IMR-90 (cell line): ENCODE measurements at regions not wholly inside any gene's neighbourhood (a gene's known extent, or its start where the extent isn't known, plus 50 kb on each side); places are given as distances from the start of the nearest gene placed in this dataset.

Experiments
- ATAC-seq: fragments of 200-7000 bp; cut with Tn5 transposase; 2 replicates; pipeline ENCODE4 v1.9.1; 2020; ENCODE audit warnings: low read depth, mild to moderate bottlenecking, moderate library complexity
- BruUV-seq: library from RNA; stranded (reverse); fragments of 400-500 nt; replicated peaks from 2 replicates; lab custom pipeline; 2021; lab: Mats Ljungman, UMichigan
- CTCF ChIA-PET: fragments of 300-600 bp; formaldehyde crosslinking; extraction: SDS; loops from one replicate; lab custom pipeline; 2021; ENCODE audit warnings: antibody characterized with exemption; lab: Yijun Ruan, JAX
- POLR2A ChIA-PET: fragments of 300-600 bp; sonication (Branson Sonifier 250); formaldehyde crosslinking; loops from one replicate; lab custom pipeline; 2022; ENCODE audit warnings: antibody characterized with exemption; ENCODE audit not compliant: unreplicated experiment; lab: Charles Lee
- DNase-seq: peaks from one replicate; pipeline ENCODE4 v3.0.0; 2013
- H2AFZ ChIP-seq: replicated peaks from 2 replicates; pipeline ENCODE3; 2013; ENCODE audit warnings: low read length, mild to moderate bottlenecking; ENCODE audit not compliant: poor library complexity
- H2AK5ac ChIP-seq: 2 replicates; pipeline ENCODE4 v1.6.1; 2013; ENCODE audit warnings: low read depth, low read length, inconsistent platforms
- H2AK9ac ChIP-seq: replicated peaks from 2 replicates; pipeline ENCODE3; 2013; ENCODE audit warnings: mild to moderate bottlenecking, low read depth, low read length, moderate library complexity; ENCODE audit not compliant: poor library complexity
- H2BK120ac ChIP-seq: 2 replicates; pipeline ENCODE4 v1.6.1; 2013; ENCODE audit warnings: low read depth, low read length, inconsistent platforms
- H2BK15ac ChIP-seq: 3 replicates; pipeline ENCODE4 v1.6.1; 2013; ENCODE audit warnings: low read depth, low read length, inconsistent platforms
- H2BK20ac ChIP-seq: 2 replicates; pipeline ENCODE4 v1.6.1; 2013; ENCODE audit warnings: low read depth, mild to moderate bottlenecking, inconsistent platforms, low read length, moderate library complexity
- H2BK5ac ChIP-seq: 2 replicates; pipeline ENCODE4 v1.6.1; 2013; ENCODE audit warnings: mild to moderate bottlenecking, low read depth, low read length, inconsistent platforms; ENCODE audit not compliant: poor library complexity, severe bottlenecking
- H3K14ac ChIP-seq: replicated peaks from 2 replicates; pipeline ENCODE4 v1.6.1; 2013; ENCODE audit warnings: low read depth, low read length, inconsistent platforms
- H3K18ac ChIP-seq: 2 replicates; pipeline ENCODE4 v1.6.1; 2013; ENCODE audit warnings: low read depth, low read length, control low read depth
- H3K23ac ChIP-seq: 2 replicates; pipeline ENCODE4 v1.6.1; 2013; ENCODE audit warnings: low read depth, low read length, inconsistent platforms
- H3K27ac ChIP-seq: 2 replicates; pipeline ENCODE4 v1.5.1; 2013; ENCODE audit warnings: mild to moderate bottlenecking, control low read depth, low read length; ENCODE audit not compliant: insufficient read depth
- H3K27me3 ChIP-seq: 2 replicates; pipeline ENCODE4 v1.6.1; 2013; ENCODE audit warnings: low read length; ENCODE audit not compliant: control insufficient read depth, insufficient read depth
- H3K36me3 ChIP-seq: 2 replicates; pipeline ENCODE4 v1.6.1; 2013; ENCODE audit warnings: low read length, mixed read lengths; ENCODE audit not compliant: control insufficient read depth, insufficient read depth
- H3K4ac ChIP-seq: 2 replicates; pipeline ENCODE4 v1.6.1; 2013; ENCODE audit warnings: low read depth, low read length, inconsistent platforms
- H3K4me1 ChIP-seq: 2 replicates; pipeline ENCODE4 v1.6.1; 2013; ENCODE audit warnings: low read length, mixed read lengths; ENCODE audit not compliant: control insufficient read depth, insufficient read depth
- H3K4me2 ChIP-seq: 2 replicates; pipeline ENCODE4 v1.6.1; 2013; ENCODE audit warnings: low read depth, mild to moderate bottlenecking, control low read depth, low read length, moderate library complexity
- H3K4me3 ChIP-seq: 2 replicates; pipeline ENCODE4 v1.5.1; 2013; ENCODE audit warnings: low read depth, mild to moderate bottlenecking, control low read depth, low read length, moderate library complexity; ENCODE audit not compliant: insufficient read depth
- H3K56ac ChIP-seq: 2 replicates; pipeline ENCODE4 v1.6.1; 2013; ENCODE audit warnings: low read length, inconsistent platforms; ENCODE audit not compliant: insufficient read depth; ENCODE audit errors: extremely low read depth
- H3K79me1 ChIP-seq, 2 experiments: 2 replicates each; pipeline ENCODE4 v1.6.1; 2013; ENCODE audit warnings: low read length in 2 of 2, inconsistent platforms in 1 of 2, low read depth in 1 of 2
- H3K9ac ChIP-seq: 2 replicates; pipeline ENCODE4 v1.6.1; 2013; ENCODE audit warnings: low read depth, low read length, control low read depth
- H3K9me1 ChIP-seq: 2 replicates; pipeline ENCODE4 v1.6.1; 2013; ENCODE audit warnings: low read length, inconsistent platforms; ENCODE audit not compliant: insufficient read depth
- H3K9me3 ChIP-seq: 2 replicates; pipeline ENCODE4 v1.6.1; 2013; ENCODE audit warnings: low read length; ENCODE audit not compliant: control insufficient read depth, insufficient read depth
- H4K20me1 ChIP-seq: 2 replicates; pipeline ENCODE4 v1.6.1; 2013; ENCODE audit warnings: low read length, inconsistent platforms; ENCODE audit not compliant: insufficient read depth
- H4K5ac ChIP-seq: 2 replicates; pipeline ENCODE4 v1.6.1; 2013; ENCODE audit warnings: mild to moderate bottlenecking, low read depth, low read length, control low read depth
- H4K8ac ChIP-seq, 2 experiments: 2 replicates each; pipeline ENCODE4 v1.6.1; 2013; ENCODE audit warnings: low read depth in 2 of 2, low read length in 2 of 2, control low read depth in 1 of 2, inconsistent platforms in 1 of 2
- H4K91ac ChIP-seq: 2 replicates; pipeline ENCODE4 v1.6.1; 2013; ENCODE audit warnings: low read depth, low read length, inconsistent platforms; ENCODE audit not compliant: insufficient read depth
- FOS ChIP-seq: fragments of 150-350 bp; IDR thresholded peaks from 2 replicates; pipeline ENCODE4 v1.6.1; 2016; ENCODE audit warnings: low read depth, low read length
- NFE2L2 ChIP-seq: fragments of 150-350 bp; IDR thresholded peaks from 2 replicates; pipeline ENCODE4 v1.6.1; 2016; ENCODE audit warnings: low read depth, mild to moderate bottlenecking, low read length
- POLR2A ChIP-seq: IDR thresholded peaks from 2 replicates; pipeline ENCODE4 v1.6.1; 2012; ENCODE audit warnings: mild to moderate bottlenecking, low read depth, low read length
- RAD21 ChIP-seq: IDR thresholded peaks from 2 replicates; pipeline ENCODE4 v1.6.1; 2012; ENCODE audit warnings: low read length, improper control_type of control experiment
- SMC3 ChIP-seq: fragments of 150-350 bp; IDR thresholded peaks from 2 replicates; pipeline ENCODE4 v1.6.1; 2016; ENCODE audit warnings: low read depth, mild to moderate bottlenecking, antibody characterized with exemption, low read length, moderate library complexity
- WGBS, 2 experiments: methylation state at CpG; one replicate each; pipeline versions ENCODE4 v1.1.5 to v1.1.7; 2013; ENCODE audit warnings: missing lambda C conversion rate in 2 of 2; ENCODE audit not compliant: insufficient read length in 1 of 2; ENCODE audit errors: extremely low coverage in 2 of 2; 5-methylcytosine and 5-hydroxymethylcytosine counted together
- dilution Hi-C: fragments of 300-500 bp; cut with HindIII; formaldehyde crosslinking; loops from one replicate; pipeline ENCODE4 v1.14.3; 2018; ENCODE audit warnings: low sequenced_read_pairs; ENCODE audit not compliant: unreplicated experiment
- in situ Hi-C: fragments of 300-500 bp; cut with MboI; formaldehyde crosslinking; loops from 3 replicates; pipeline ENCODE4 v1.14.3; 2019; ENCODE audit warnings: low sequenced_read_pairs, inconsistent platforms, mixed read lengths
- intact Hi-C: fragments of 100-400 bp; cut with micrococcal nuclease; formaldehyde crosslinking; loops from 2 replicates; pipeline ENCODE4 v1.10.0; 2022

GRCh38 chr5:2220741-2221140 is 338.0 kb upstream of the IRX4 start:
- Histone ChIP-seq H2AFZ (no peak overlapping the region), H3K4me2 (no peak overlapping the region), H3K4me1 (no peaks in the 10 kb centered on the region), H3K9ac (no peak overlapping the region), H3K9me1 (no peaks in the 10 kb centered on the region), H2AK5ac (no peak overlapping the region), H3K27ac (no peak overlapping the region), H2BK20ac (no peak overlapping the region), H3K4ac (no peak overlapping the region), H3K9me3 (peaks cover 31% of the 10 kb centered on the region), H2AK9ac (no peak overlapping the region), H3K36me3 (no peaks in the 10 kb centered on the region), H2BK15ac (no peak overlapping the region), H4K8ac (no peak overlapping the region), H3K79me1 (no peaks in the 10 kb centered on the region), H4K5ac (no peak overlapping the region), H3K56ac (no peak overlapping the region), H3K27me3 (no peaks in the 10 kb centered on the region), H2BK5ac (no peak overlapping the region), H3K23ac (no peak overlapping the region), H2BK120ac (no peak overlapping the region), H3K4me3 (no peak overlapping the region), H3K18ac (no peak overlapping the region), H4K91ac (no peak overlapping the region), H4K20me1 (no peaks in the 10 kb centered on the region), H3K14ac (no peak overlapping the region)
- ATAC-seq (no peak), DNase-seq (no peak)
- no TSS peak for BruUV-seq
- ChIA-PET POLR2A (no interaction called here), CTCF (no interaction called here)
- WGBS, 2 experiments = no CpG with 5 or more reads among the region's 7 CpGs
- intact Hi-C loops = no loop called here
- in situ Hi-C loops = no loop called here
- no peak for TF ChIP-seq NFE2L2
- no peak for TF ChIP-seq POLR2A
- no peak for TF ChIP-seq RAD21
- no peak for TF ChIP-seq FOS
- TF ChIP-seq SMC3 = no peak
- dilution Hi-C loops = no loop called here
